Amniotic epithelial cell (primary cell): ENCODE measurements at regions not wholly inside any gene's neighbourhood (a gene's known extent, or its start where the extent isn't known, plus 50 kb on each side); places are given as distances from the start of the nearest gene placed in this dataset.
"Not testable (repeated sequence)": the region's sequence is repeated elsewhere in the genome, so short reads cannot be mapped to it uniquely, and the experiment has no call there.

Experiments
- DNase-seq: peaks from one replicate; pipeline ENCODE4 v3.0.0-alpha.2; 2010; ENCODE audit warnings: low read depth

DNA sequence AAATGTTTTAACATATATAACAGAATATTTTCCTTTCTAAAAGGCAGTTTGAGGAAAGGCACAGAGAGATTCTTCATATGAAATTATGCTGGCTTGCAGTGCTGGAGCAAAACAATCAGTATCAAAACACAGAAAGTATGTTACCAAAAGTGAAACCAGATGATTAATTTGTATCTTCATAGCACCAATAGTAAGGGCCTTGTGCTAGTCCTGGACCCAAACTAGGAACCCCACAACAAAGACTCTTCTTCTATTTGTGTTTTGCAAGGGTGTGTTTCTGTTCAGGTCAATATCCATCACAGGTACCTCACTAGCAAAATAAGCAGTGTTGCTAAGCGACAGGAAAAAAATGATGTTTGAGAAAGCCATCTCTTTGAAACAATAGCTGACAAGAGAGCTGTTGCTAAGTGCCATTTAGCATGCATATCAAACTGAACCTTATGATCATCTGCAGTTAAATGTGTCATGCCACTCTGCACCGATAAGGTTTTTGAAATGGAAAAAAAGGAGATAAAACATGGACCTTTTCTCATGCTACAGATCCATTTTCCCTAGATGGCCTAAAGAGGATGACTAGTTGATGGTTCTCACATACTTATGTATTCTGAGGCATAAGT lies 196.2 kb upstream of the ALG10 start:
- no peak for DNase-seq

DNA sequence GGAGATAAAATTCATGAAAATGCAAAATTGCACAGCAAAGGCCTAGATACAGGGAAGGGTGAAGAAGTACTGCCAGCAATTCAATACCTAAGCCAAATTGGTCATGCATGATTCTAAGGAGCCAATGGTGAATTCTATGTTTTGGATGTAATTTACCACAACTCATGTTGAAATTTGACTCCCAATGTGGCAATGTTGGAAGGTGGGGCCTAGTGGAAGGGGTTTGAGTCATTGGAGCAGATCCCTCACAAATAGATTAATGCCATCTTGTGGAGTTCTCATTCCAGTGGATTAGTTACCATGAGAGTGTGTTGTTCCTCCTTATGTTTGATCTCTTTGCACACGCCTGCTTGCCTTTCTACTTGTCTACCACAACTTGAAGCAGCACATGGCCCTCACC lies 194.0 kb upstream of the ALG10 start:
- peak; percentile 39 for DNase-seq

DNA sequence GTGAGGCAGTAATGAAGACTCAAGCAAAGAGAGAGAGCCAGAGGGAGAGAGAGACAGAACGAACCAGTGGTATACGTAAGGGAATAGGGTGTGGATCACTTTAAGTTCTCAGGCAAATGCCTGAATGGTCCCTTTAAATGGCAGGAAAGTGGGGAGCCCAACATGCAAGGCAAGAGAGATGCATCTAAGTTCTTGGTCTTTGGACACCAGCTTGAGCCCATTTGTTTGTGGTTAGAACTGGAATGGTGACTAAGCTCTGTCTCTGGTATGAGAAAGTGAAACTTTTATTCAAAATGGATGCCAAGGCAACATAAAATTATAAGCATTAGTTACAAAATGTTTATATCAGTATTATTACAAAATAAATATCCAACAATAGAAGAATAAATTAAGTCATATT lies 192.2 kb upstream of the ALG10 start:
- DNase-seq = peak; percentile 1

GRCh38 chr12:33832900-33833299 lies 189.4 kb upstream of the ALG10 start:
- no peak for DNase-seq

DNA sequence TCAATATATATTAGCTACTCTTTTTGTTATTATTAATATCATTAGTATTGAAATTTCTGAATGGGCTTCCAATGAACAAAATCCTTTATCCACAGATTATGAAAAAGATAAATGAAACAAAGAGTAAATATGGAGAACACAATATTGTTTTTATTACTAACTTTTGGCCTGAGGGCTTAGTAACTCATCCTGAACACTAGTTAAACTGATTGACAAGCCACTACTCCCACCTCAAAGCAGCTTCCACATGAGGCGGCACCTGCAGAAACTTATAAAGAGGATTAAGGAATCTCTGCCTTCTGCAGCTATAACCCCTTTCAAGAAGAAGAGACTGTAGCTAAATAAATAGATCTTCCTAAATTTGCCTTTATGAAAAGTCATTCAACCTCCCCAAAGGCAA lies 187.6 kb upstream of the ALG10 start:
- no peak for DNase-seq

DNA sequence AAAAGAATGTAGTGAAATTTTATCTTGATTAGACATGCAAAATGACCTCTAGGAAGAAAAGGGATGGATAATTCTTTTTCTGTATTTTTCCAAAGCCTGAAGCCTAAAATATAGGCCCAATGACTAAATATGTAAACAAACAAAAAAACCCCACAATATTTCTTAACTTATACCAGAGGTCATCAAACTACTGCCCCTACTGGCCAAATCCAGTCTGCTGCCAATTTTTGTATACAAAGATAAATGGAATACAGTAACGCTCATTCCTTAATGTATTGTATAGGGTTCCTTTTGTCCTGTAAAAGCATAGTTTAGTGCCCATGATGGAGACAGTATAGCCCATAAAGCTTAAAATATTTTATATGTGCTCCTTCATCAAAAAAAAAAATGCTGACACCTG lies 145.7 kb upstream of the ALG10 start:
- DNase-seq = no peak

DNA sequence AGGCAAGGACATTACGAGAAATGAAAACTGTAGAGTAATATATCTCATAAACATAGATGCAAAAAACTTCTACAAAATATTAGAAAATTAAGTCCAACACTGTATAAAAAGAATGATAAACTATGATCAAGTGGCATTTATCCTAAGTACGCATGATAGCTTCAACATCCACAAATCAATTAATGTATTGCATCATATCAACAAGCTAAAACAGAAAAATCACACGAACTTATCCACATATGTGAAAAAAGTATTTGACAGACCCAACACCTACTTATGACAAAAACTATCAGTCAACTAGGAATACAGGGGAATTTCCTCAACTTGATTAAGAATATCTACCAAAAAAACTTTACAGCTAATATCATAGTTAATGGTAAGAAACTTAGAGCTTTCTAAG lies 129.9 kb upstream of the ALG10 start:
- no peak for DNase-seq

- not testable (repeated sequence) for DNase-seq
These were observed 101.8 kb upstream of the ALG10 start for GRCh38 chr12:33920460-33920859.

GRCh38 chr12:33926095-33926494 lies 96.2 kb upstream of the ALG10 start:
- no peak for DNase-seq

GRCh38 chr12:33937669-33938068 lies 84.6 kb upstream of the ALG10 start:
- not testable (repeated sequence) for DNase-seq

DNA sequence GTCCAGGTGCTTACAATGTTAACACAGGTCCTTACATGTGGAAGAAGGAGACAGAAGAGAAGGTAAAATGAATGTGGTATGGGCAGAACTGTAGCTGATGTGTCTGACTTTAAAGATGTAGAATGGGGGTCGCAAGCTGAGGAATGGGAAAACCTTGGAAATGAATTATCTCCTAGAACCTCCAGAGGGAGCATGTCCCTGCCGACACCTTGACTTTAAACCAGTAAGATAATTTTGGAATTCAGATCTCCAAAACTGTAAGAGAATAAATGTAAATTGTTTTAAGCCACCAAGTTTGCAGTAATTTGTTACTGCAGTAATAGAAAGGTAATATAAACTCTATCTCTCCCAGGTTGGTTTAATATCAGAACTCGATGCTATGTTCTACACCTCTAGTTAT lies 80.1 kb upstream of the ALG10 start:
- no peak for DNase-seq

- DNase-seq = no peak
These were observed 77.4 kb upstream of the ALG10 start for GRCh38 chr12:33944703-33945437.

GRCh38 chr12:33945438-33945784 lies 76.9 kb upstream of the ALG10 start:
- DNase-seq = no peak

DNA sequence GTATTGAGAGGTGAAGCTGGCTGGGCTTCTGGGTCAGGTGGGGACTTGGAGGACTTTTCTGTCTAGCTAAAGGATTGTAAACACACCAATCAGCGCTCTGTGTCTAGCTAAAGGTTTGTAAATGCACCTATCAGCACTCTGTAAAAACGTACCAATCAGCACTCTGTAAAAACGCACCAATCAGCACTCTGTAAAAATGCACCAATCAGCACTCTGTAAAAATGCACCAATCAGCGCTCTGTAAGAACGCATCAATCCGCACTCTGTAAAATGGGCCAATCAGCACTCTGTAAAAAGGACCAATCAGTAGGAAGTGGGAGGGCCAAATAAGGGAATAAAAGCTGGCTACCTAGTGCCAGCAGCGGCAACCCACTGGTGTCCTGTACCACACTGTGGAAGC lies 56.1 kb upstream of the ALG10 start:
- DNase-seq = not testable (repeated sequence)

DNA sequence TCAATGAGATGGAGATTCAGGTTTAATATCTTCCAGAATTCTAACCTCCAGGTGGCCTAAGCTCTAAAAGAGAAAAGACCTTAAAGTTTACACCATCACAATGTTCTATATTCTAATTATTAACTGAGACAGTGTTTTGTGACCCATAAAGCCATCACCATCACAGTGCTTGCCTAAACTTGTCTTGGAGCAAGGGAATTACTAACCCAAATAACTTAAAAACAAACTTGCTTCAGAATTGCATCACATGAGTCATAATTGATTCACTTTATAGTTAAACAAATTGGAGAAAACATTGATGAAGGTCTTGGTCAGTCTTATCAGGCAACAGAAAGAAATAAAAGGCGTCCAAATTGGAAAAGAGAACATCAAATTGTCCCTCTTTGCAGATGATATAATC lies 54.5 kb upstream of the ALG10 start:
- no peak for DNase-seq
